Calu3 (cell line): ENCODE measurements at regions not wholly inside any gene's neighbourhood (a gene's known extent, or its start where the extent isn't known, plus 50 kb on each side); places are given as distances from the start of the nearest gene placed in this dataset.

ENCODE experiments used
- BruUV-seq: library from RNA; stranded (reverse); fragments of 400-500 nt; replicated peaks from 2 replicates; lab custom pipeline; 2021; lab: Mats Ljungman, UMichigan
- CTCF ChIA-PET: fragments of 300-600 bp; sonication (Branson Sonifier 250); formaldehyde crosslinking; loops from one replicate; lab custom pipeline; 2022; ENCODE audit warnings: antibody characterized with exemption; lab: Charles Lee
- DNase-seq: peaks from one replicate; pipeline ENCODE4 v3.0.0; 2022
- H3K27ac Mint-ChIP-seq: one replicate; pipeline ENCODE4 v1.8.0; 2022; ENCODE audit warnings: mixed read lengths; ENCODE audit not compliant: unreplicated experiment
- H3K27me3 Mint-ChIP-seq: one replicate; pipeline ENCODE4 v1.8.0; 2022; ENCODE audit warnings: mixed read lengths; ENCODE audit not compliant: unreplicated experiment
- H3K36me3 Mint-ChIP-seq: one replicate; pipeline ENCODE4 v1.8.0; 2022; ENCODE audit warnings: mild to moderate bottlenecking, moderate library complexity, mixed read lengths; ENCODE audit not compliant: insufficient read depth, unreplicated experiment
- H3K4me1 Mint-ChIP-seq: one replicate; pipeline ENCODE4 v1.8.0; 2022; ENCODE audit warnings: mild to moderate bottlenecking, low read depth, mixed read lengths; ENCODE audit not compliant: unreplicated experiment
- H3K4me3 Mint-ChIP-seq: one replicate; pipeline ENCODE4 v1.8.0; 2022; ENCODE audit warnings: mild to moderate bottlenecking, low read depth, moderate library complexity, mixed read lengths; ENCODE audit not compliant: unreplicated experiment
- H3K9me3 Mint-ChIP-seq: one replicate; pipeline ENCODE4 v1.8.0; 2022; ENCODE audit warnings: low read depth, mixed read lengths; ENCODE audit not compliant: unreplicated experiment
- CTCF ChIP-seq: fragments of 200-600 bp; IDR thresholded peaks from one replicate; pipeline ENCODE4 v1.8.0; 2022; ENCODE audit warnings: antibody characterized with exemption; ENCODE audit not compliant: unreplicated experiment
- intact Hi-C: fragments of 100-400 bp; cut with micrococcal nuclease; formaldehyde crosslinking; loops from one replicate; pipeline ENCODE4 v1.10.0; 2022; ENCODE audit not compliant: unreplicated experiment

- TF ChIP-seq CTCF, result no peak
- BruUV-seq, result no TSS peak
- DNase-seq, result no peak
- H3K4me3 Mint-ChIP-seq, result no peak overlapping the region
- intact Hi-C loops, result no loop called here
- H3K27me3 Mint-ChIP-seq, result no peaks in the 10 kb centered on the region
- H3K4me1 Mint-ChIP-seq, result no peaks in the 10 kb centered on the region
- no peak overlapping the region for H3K27ac Mint-ChIP-seq
- H3K9me3 Mint-ChIP-seq, result no peaks in the 10 kb centered on the region
- H3K36me3 Mint-ChIP-seq, result no peaks in the 10 kb centered on the region
- CTCF ChIA-PET, result no interaction called here
Measured at GRCh38 chr20:22346716-22347115, 237.7 kb downstream of the FOXA2 start.

GRCh38 chr20:22343612-22344011 lies 240.8 kb downstream of the FOXA2 start:
- no peak for TF ChIP-seq CTCF
- intact Hi-C loops, result no loop called here
- Mint-ChIP-seq H3K27ac (no peak overlapping the region), H3K9me3 (no peaks in the 10 kb centered on the region), H3K27me3 (no peaks in the 10 kb centered on the region), H3K36me3 (no peaks in the 10 kb centered on the region), H3K4me1 (no peaks in the 10 kb centered on the region), H3K4me3 (no peak overlapping the region)
- CTCF ChIA-PET, result no interaction called here
- no peak for DNase-seq
- BruUV-seq, result no TSS peak

GRCh38 chr20:22342410-22342809 lies 242.0 kb downstream of the FOXA2 start:
- CTCF ChIA-PET, result no interaction called here
- H3K27me3 Mint-ChIP-seq, result no peaks in the 10 kb centered on the region
- H3K4me1 Mint-ChIP-seq, result no peaks in the 10 kb centered on the region
- H3K36me3 Mint-ChIP-seq, result no peaks in the 10 kb centered on the region
- H3K27ac Mint-ChIP-seq, result no peak overlapping the region
- intact Hi-C loops, result no loop called here
- no peaks in the 10 kb centered on the region for H3K9me3 Mint-ChIP-seq
- TF ChIP-seq CTCF, result no peak
- DNase-seq, result no peak
- H3K4me3 Mint-ChIP-seq, result no peak overlapping the region
- BruUV-seq, result no TSS peak

- no peak for TF ChIP-seq CTCF
- H3K36me3 Mint-ChIP-seq, result no peaks in the 10 kb centered on the region
Measured at GRCh38 chr20:22341508-22341907, 242.9 kb downstream of the FOXA2 start.

More at GRCh38 chr20:22341508-22341907, 242.9 kb downstream of the FOXA2 start:
- no peaks in the 10 kb centered on the region for H3K27me3 Mint-ChIP-seq
- no peak overlapping the region for H3K4me3 Mint-ChIP-seq
- intact Hi-C loops, result no loop called here
- CTCF ChIA-PET, result no interaction called here
- H3K27ac Mint-ChIP-seq, result no peak overlapping the region
- H3K9me3 Mint-ChIP-seq, result no peaks in the 10 kb centered on the region
- BruUV-seq, result no TSS peak
- no peaks in the 10 kb centered on the region for H3K4me1 Mint-ChIP-seq
- DNase-seq, result no peak
